GM23248 (cell line): ENCODE measurements at regions not wholly inside any gene's neighbourhood (a gene's known extent, or its start where the extent isn't known, plus 50 kb on each side); places are given as distances from the start of the nearest gene placed in this dataset.

Experiments
- DNase-seq: peaks from one replicate; pipeline ENCODE4 v3.0.0-alpha.2; 2015
- H2AFZ ChIP-seq: fragments of 200-600 bp; sonication (generic); 2 replicates; pipeline ENCODE4 v1.6.1; 2016; ENCODE audit warnings: antibody characterized with exemption
- H3F3A ChIP-seq: fragments of 200-600 bp; sonication (generic); 2 replicates; pipeline ENCODE4 v1.6.1; 2016; ENCODE audit warnings: mild to moderate bottlenecking, antibody characterized with exemption, mixed run types; ENCODE audit not compliant: insufficient read depth
- H3K27ac ChIP-seq: fragments of 200-600 bp; sonication (generic); 2 replicates; pipeline ENCODE4 v1.5.1; 2016; ENCODE audit warnings: mild to moderate bottlenecking
- H3K27me3 ChIP-seq: fragments of 200-600 bp; sonication (generic); replicated peaks from 2 replicates; pipeline ENCODE4 v1.6.1; 2016; ENCODE audit warnings: mild to moderate bottlenecking; ENCODE audit not compliant: insufficient read depth
- H3K36me3 ChIP-seq: fragments of 200-600 bp; sonication (generic); 2 replicates; pipeline ENCODE4 v1.6.1; 2016; ENCODE audit warnings: low read depth, mild to moderate bottlenecking
- H3K4me1 ChIP-seq: fragments of 200-600 bp; sonication (generic); 2 replicates; pipeline ENCODE4 v1.6.1; 2016; ENCODE audit warnings: mild to moderate bottlenecking; ENCODE audit not compliant: insufficient read depth
- H3K4me2 ChIP-seq: fragments of 200-600 bp; sonication (generic); one replicate; pipeline ENCODE4 v1.6.1; 2016; ENCODE audit warnings: mild to moderate bottlenecking; ENCODE audit not compliant: unreplicated experiment
- H3K4me3 ChIP-seq: fragments of 200-600 bp; sonication (generic); 2 replicates; pipeline ENCODE4 v1.5.1; 2016; ENCODE audit warnings: mild to moderate bottlenecking
- H3K79me2 ChIP-seq: fragments of 200-600 bp; sonication (generic); 2 replicates; pipeline ENCODE4 v1.6.1; 2016; ENCODE audit warnings: mild to moderate bottlenecking; ENCODE audit not compliant: insufficient read depth
- H3K9ac ChIP-seq: fragments of 200-600 bp; sonication (generic); 2 replicates; pipeline ENCODE4 v1.6.1; 2016; ENCODE audit warnings: mild to moderate bottlenecking
- H3K9me2 ChIP-seq: fragments of 200-600 bp; sonication (generic); 2 replicates; pipeline ENCODE4 v1.6.1; 2016; ENCODE audit warnings: mixed run types, mild to moderate bottlenecking, moderate library complexity; ENCODE audit not compliant: insufficient read depth
- H3K9me3 ChIP-seq: fragments of 200-600 bp; sonication (generic); one replicate; pipeline ENCODE4 v1.6.1; 2017; ENCODE audit warnings: low read depth
- H4K20me1 ChIP-seq: fragments of 200-600 bp; sonication (generic); 2 replicates; pipeline ENCODE4 v1.6.0; 2016; ENCODE audit not compliant: insufficient read depth
- EZH2 ChIP-seq: fragments of 200-600 bp; sonication (generic); IDR thresholded peaks from 2 replicates; pipeline ENCODE4 v1.6.1; 2018; ENCODE audit warnings: antibody characterized with exemption, mild to moderate bottlenecking; ENCODE audit not compliant: insufficient read depth, poor library complexity, severe bottlenecking
- EZH2phosphoT487 ChIP-seq: fragments of 200-600 bp; sonication (generic); IDR thresholded peaks from 2 replicates; pipeline ENCODE4 v1.6.1; 2018; ENCODE audit warnings: antibody characterized with exemption, moderate library complexity, mild to moderate bottlenecking, low read depth; ENCODE audit not compliant: insufficient read depth
- WGBS, 2 experiments: methylation state at CpG; one replicate each; pipeline ENCODE4 v1.1.6; 2015 to 2017; ENCODE audit warnings: low lambda C conversion rate in 2 of 2, low coverage in 1 of 2; ENCODE audit errors: missing lambda C conversion rate in 2 of 2; 5-methylcytosine and 5-hydroxymethylcytosine counted together
- in situ Hi-C: fragments of 300-500 bp; cut with MboI; formaldehyde crosslinking; loops from 2 replicates; pipeline ENCODE4 v1.15.0; 2020

DNA sequence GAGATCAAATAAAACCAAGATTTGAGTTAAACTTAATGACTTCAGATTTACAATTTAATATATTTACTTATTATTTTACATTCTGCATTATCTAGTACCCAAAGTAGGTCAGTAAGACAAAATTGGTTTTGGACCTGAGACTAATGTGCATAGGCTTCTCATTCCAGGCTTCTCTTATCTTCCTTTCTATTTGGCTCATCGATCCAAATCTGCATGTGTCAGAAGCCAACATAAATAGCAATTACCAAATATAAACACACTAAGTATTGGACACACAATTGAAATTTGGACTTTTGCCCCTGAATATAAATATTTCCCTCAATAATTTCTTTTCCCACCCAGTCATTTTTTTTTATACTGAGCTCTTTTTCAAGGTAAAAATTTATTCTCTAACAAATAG is 290.6 kb upstream of the ARHGEF26 start:
- Histone ChIP-seq H3K79me2 (no peaks in the 10 kb centered on the region), H3K36me3 (no peaks in the 10 kb centered on the region), H2AFZ (no peak overlapping the region), H3F3A (no peaks in the 10 kb centered on the region), H3K27me3 (no peaks in the 10 kb centered on the region), H3K9me3 (no peaks in the 10 kb centered on the region), H3K27ac (no peak overlapping the region), H4K20me1 (no peaks in the 10 kb centered on the region), H3K4me2 (no peak overlapping the region), H3K9me2 (no peaks in the 10 kb centered on the region), H3K4me3 (no peak overlapping the region), H3K9ac (no peak overlapping the region), H3K4me1 (no peaks in the 10 kb centered on the region)
- in situ Hi-C loops, result no loop called here
- no peak for DNase-seq
- 62 to 77% methylated on average over 1 of the region's 1 CpG for WGBS, 2 experiments
- TF ChIP-seq EZH2phosphoT487 (no peak), EZH2 (no peak)

DNA sequence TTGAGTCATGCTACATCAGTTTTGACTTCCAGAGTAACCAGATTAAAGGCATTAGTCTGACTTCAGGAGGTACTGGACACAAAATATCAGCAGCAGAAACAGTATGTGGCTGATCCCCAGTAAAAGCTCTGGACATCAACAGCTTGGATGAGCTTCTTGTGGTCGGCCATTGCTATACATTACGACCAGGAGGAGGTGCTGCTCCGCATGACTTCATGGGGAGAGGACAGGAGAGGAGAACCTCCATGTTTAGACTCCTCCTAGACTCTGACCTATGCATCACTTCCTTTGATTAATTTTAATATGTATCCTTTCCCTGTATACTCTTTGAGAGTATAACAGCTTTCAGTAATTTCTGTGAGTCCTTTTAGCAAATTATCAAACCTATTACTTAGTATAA is 285.6 kb upstream of the ARHGEF26 start:
- DNase-seq, result no peak
- TF ChIP-seq EZH2 (no peak), EZH2phosphoT487 (no peak)
- Histone ChIP-seq H3K27me3 (no peaks in the 10 kb centered on the region), H3F3A (no peaks in the 10 kb centered on the region), H3K9me2 (no peaks in the 10 kb centered on the region), H3K79me2 (no peaks in the 10 kb centered on the region), H3K9me3 (no peaks in the 10 kb centered on the region), H3K36me3 (no peaks in the 10 kb centered on the region), H3K9ac (no peak overlapping the region), H3K27ac (no peak overlapping the region), H2AFZ (no peak overlapping the region), H4K20me1 (no peaks in the 10 kb centered on the region), H3K4me2 (no peak overlapping the region), H3K4me3 (no peak overlapping the region), H3K4me1 (no peaks in the 10 kb centered on the region)
- in situ Hi-C loops, result no loop called here
- 61 to 64% methylated on average over 3 of the region's 3 CpGs for WGBS, 2 experiments

DNA sequence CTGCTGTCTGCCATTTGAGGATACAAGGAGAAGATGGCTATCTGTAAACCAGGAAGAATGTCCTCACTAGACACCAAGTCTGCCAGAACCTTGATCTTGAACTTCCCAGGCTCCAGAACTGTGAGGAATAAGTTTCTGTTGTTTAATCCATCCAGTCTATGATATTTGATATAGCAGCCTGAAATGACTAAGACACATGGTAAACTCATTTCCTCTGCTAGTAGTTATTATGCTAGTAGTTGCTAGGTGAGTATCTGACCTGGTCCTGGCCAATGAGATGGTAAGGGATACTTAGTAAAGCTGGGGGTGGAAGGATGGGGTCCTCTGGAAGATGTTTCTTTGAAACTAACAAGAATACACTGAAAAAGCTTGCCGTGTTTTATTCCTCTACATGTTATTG is 280.7 kb upstream of the ARHGEF26 start:
- H3K9ac ChIP-seq, result no peak overlapping the region
- H3K79me2 ChIP-seq, result no peaks in the 10 kb centered on the region
- H2AFZ ChIP-seq, result no peak overlapping the region
- DNase-seq, result no peak
- H3K4me2 ChIP-seq, result no peak overlapping the region
- TF ChIP-seq EZH2phosphoT487, result no peak
- H3K9me2 ChIP-seq, result no peaks in the 10 kb centered on the region
- WGBS, 2 experiments, result 81 to 89% methylated on average over 1 of the region's 1 CpG
- no peaks in the 10 kb centered on the region for H3F3A ChIP-seq
- H4K20me1 ChIP-seq, result no peaks in the 10 kb centered on the region
- no peaks in the 10 kb centered on the region for H3K36me3 ChIP-seq
- H3K27me3 ChIP-seq, result no peaks in the 10 kb centered on the region
- no peak overlapping the region for H3K27ac ChIP-seq
- no peaks in the 10 kb centered on the region for H3K4me1 ChIP-seq
- H3K9me3 ChIP-seq, result no peaks in the 10 kb centered on the region
- H3K4me3 ChIP-seq, result no peak overlapping the region
- in situ Hi-C loops, result no loop called here

DNA sequence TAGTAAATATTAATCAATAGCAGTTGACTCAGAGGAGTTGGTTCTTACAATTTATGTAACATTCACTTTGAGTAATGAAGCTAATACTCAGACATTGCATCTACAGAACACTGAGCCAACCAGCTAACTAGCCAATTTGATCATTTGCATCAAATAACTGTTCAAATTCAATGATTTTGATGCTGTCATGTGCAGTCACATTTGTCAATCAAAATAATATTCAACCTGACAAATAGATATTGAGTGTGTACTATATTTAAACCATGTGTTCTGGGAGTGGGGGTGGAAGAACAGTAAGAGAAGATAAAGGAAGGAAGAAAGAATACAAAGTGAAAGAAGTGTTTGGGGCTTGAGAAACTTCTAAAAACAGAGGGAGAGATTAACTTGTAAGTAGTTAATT is 277.2 kb upstream of the ARHGEF26 start:
- Histone ChIP-seq H3K9me2 (no peaks in the 10 kb centered on the region), H3K4me1 (no peaks in the 10 kb centered on the region), H3K9me3 (no peaks in the 10 kb centered on the region), H3K4me3 (no peak overlapping the region), H2AFZ (no peak overlapping the region), H3K36me3 (no peaks in the 10 kb centered on the region), H3K79me2 (no peaks in the 10 kb centered on the region), H3K27ac (no peak overlapping the region), H4K20me1 (no peaks in the 10 kb centered on the region), H3K27me3 (no peaks in the 10 kb centered on the region), H3F3A (no peaks in the 10 kb centered on the region), H3K4me2 (no peak overlapping the region), H3K9ac (no peak overlapping the region)
- no peak for DNase-seq
- no peak for TF ChIP-seq EZH2
- no peak for TF ChIP-seq EZH2phosphoT487
- in situ Hi-C loops, result no loop called here

- Histone ChIP-seq H3K4me1 (no peaks in the 10 kb centered on the region), H3K9ac (no peak overlapping the region), H3K4me3 (no peak overlapping the region), H3K9me3 (no peaks in the 10 kb centered on the region), H3F3A (no peaks in the 10 kb centered on the region), H4K20me1 (no peaks in the 10 kb centered on the region), H3K27ac (no peak overlapping the region), H3K79me2 (no peaks in the 10 kb centered on the region), H3K36me3 (no peaks in the 10 kb centered on the region), H3K27me3 (no peaks in the 10 kb centered on the region), H3K9me2 (no peaks in the 10 kb centered on the region), H2AFZ (no peak overlapping the region), H3K4me2 (no peak overlapping the region)
- 57 to 58% methylated on average over 4 of the region's 4 CpGs for WGBS, 2 experiments
- TF ChIP-seq EZH2phosphoT487 (no peak), EZH2 (no peak)
- in situ Hi-C loops, result no loop called here
- no peak for DNase-seq
Observed at GRCh38 chr3:153845311-153845710, 275.9 kb upstream of the ARHGEF26 start.
